ENCODE measurements at regions not wholly inside any gene's neighbourhood (a gene's known extent, or its start where the extent isn't known, plus 50 kb on each side); places are given as distances from the start of the nearest gene placed in this dataset.

DNA sequence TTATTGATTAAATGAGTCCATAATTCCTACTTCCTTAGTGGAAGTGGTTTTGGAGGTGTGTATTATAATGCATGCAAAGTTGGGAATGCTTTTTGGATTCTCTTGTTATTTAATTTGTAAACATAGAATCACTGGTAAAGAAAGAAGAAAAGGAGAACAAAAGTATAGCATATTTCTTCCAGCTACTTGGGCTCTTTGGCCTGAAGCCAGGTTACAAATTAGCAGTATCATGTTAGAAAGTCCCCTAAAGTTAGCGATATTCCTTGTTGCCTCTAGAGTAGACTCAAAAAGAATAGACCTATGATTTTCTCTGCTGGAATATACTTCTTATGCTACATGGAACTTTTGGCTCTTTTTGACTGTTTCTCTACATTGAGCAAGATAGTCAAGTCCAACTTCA lies 60.6 kb upstream of the CD28 start:
- no peak overlapping the region for H2AFZ ChIP-seq (ENCODE audit: low read length)
- DNase-seq (ENCODE audit: insufficient read length, low spot score, missing footprints): no peak
- H3K79me2 ChIP-seq (ENCODE audit: insufficient read depth, low read length): no peaks in the 10 kb centered on the region
- H3K9me3 ChIP-seq (ENCODE audit: low read depth, low read length): no peaks in the 10 kb centered on the region
- H3K4me2 ChIP-seq (ENCODE audit: insufficient read depth, low read length): no peak overlapping the region
- H3K27me3 ChIP-seq (ENCODE audit: insufficient read depth, low read length): no peaks in the 10 kb centered on the region
- no peak overlapping the region for H3K4me3 ChIP-seq (ENCODE audit: insufficient read depth, low read length)
- H3K4me1 ChIP-seq (ENCODE audit: insufficient read depth, low read length): peaks cover 26% of the 10 kb centered on the region
- H3K36me3 ChIP-seq (ENCODE audit: insufficient read depth, low read length): no peaks in the 10 kb centered on the region
- no peaks in the 10 kb centered on the region for H4K20me1 ChIP-seq (ENCODE audit: insufficient read depth, low read length)
- TF ChIP-seq, protein P1, sequence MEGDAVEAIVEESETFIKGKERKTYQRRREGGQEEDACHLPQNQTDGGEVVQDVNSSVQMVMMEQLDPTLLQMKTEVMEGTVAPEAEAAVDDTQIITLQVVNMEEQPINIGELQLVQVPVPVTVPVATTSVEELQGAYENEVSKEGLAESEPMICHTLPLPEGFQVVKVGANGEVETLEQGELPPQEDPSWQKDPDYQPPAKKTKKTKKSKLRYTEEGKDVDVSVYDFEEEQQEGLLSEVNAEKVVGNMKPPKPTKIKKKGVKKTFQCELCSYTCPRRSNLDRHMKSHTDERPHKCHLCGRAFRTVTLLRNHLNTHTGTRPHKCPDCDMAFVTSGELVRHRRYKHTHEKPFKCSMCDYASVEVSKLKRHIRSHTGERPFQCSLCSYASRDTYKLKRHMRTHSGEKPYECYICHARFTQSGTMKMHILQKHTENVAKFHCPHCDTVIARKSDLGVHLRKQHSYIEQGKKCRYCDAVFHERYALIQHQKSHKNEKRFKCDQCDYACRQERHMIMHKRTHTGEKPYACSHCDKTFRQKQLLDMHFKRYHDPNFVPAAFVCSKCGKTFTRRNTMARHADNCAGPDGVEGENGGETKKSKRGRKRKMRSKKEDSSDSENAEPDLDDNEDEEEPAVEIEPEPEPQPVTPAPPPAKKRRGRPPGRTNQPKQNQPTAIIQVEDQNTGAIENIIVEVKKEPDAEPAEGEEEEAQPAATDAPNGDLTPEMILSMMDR (IDR thresholded peaks at IDR 0.05; ENCODE audit: extremely low read depth, low read depth, low read length): no peak
- no peak overlapping the region for H3K27ac ChIP-seq (ENCODE audit: low read depth, low read length)

DNA sequence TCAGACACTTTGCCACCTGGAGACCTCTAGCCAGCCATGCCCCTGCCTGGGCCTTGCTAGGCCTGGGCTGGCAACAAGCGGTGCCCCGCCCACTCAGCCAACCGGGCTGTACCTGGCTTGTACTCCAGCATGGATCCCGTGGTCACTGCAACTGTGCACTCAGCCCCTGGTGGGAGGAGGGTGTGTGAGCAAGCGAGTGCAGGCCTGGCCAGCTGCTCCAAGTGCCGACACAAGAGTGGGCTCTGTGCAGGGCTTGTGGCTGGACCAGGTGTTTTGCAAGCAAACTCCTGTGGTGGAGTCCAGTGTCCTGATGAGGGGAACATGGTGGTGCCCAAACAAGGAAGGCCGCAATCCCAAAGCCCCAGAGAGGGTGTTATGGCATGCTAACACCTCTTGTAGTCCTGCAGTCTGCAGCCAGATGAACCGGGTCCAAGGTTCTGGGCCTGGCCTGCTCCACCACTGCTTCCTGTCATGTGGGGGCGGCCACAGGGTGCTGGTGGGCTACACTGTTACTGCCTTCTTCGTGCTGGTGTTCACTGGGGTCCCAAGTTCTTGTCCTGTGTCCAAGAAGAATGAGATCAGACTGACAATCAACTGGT lies 60.1 kb upstream of the CD28 start:
- Histone ChIP-seq H3K36me3 (ENCODE audit: insufficient read depth, low read length) (no peaks in the 10 kb centered on the region), H3K4me2 (ENCODE audit: insufficient read depth, low read length) (no peak overlapping the region), H2AFZ (ENCODE audit: low read length) (peak overlapping the region; percentile 34), H3K79me2 (ENCODE audit: insufficient read depth, low read length) (no peaks in the 10 kb centered on the region), H3K4me1 (ENCODE audit: insufficient read depth, low read length) (peaks cover 32% of the 10 kb centered on the region), H4K20me1 (ENCODE audit: insufficient read depth, low read length) (no peaks in the 10 kb centered on the region), H3K4me3 (ENCODE audit: insufficient read depth, low read length) (no peak overlapping the region), H3K9me3 (ENCODE audit: low read depth, low read length) (no peaks in the 10 kb centered on the region), H3K27me3 (ENCODE audit: insufficient read depth, low read length) (no peaks in the 10 kb centered on the region), H3K27ac (ENCODE audit: low read depth, low read length) (no peak overlapping the region)
- peak; percentile 77 for DNase-seq (ENCODE audit: insufficient read length, low spot score, missing footprints)
- TF ChIP-seq, protein P1 (IDR thresholded peaks at IDR 0.05; ENCODE audit: extremely low read depth, low read depth, low read length): no peak

DNA sequence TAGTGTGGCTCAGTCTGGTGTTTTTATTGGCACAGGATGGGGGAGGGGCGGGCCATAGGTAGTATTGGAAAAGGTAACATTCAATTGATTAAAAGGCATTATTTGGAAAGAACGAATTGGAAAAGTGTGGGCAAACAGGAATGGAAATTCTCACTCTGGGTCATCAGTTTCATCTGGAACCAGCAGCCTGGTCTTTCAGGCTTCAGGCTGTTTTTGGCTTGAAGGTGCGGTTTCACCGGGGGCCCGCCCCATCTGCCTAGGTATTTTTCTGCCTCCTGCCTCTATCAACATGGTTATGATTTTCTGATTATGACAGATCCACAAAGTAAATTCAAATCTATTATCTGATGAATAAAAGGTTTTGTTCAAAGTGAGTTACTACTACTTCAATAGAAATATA lies 59.5 kb upstream of the CD28 start:
- H3K4me1 ChIP-seq (ENCODE audit: insufficient read depth, low read length): peaks cover 32% of the 10 kb centered on the region
- TF ChIP-seq, protein P1 (IDR thresholded peaks at IDR 0.05; ENCODE audit: extremely low read depth, low read depth, low read length): no peak

DNA sequence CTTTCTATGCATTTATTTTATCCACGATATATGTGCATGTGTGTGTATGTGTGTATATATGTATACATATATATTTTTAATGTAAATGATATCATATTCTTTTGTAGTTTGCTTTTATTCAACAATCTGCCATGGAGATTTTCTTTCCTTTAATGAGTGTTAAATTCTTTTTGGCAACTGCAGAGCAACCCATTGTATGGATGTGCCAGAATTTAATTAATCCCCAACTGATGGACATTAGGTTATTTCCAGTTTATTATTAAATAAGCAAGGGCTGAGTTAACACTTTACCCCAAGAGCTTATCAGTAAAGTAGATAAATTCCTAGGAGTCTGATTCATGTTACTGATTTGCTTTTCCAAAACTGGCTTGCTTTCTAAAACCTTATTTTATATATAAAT lies 58.9 kb upstream of the CD28 start:
- H3K27ac ChIP-seq (ENCODE audit: low read depth, low read length): no peak overlapping the region
- H3K27me3 ChIP-seq (ENCODE audit: insufficient read depth, low read length): no peaks in the 10 kb centered on the region
- no peaks in the 10 kb centered on the region for H3K79me2 ChIP-seq (ENCODE audit: insufficient read depth, low read length)
- TF ChIP-seq, protein P1 (IDR thresholded peaks at IDR 0.05; ENCODE audit: extremely low read depth, low read depth, low read length): no peak
- H3K4me3 ChIP-seq (ENCODE audit: insufficient read depth, low read length): no peak overlapping the region
- no peak overlapping the region for H2AFZ ChIP-seq (ENCODE audit: low read length)
- no peaks in the 10 kb centered on the region for H3K36me3 ChIP-seq (ENCODE audit: insufficient read depth, low read length)
- no peak for DNase-seq (ENCODE audit: insufficient read length, low spot score, missing footprints)
- H3K9me3 ChIP-seq (ENCODE audit: low read depth, low read length): no peaks in the 10 kb centered on the region
- H3K4me2 ChIP-seq (ENCODE audit: insufficient read depth, low read length): no peak overlapping the region
- no peaks in the 10 kb centered on the region for H4K20me1 ChIP-seq (ENCODE audit: insufficient read depth, low read length)
- H3K4me1 ChIP-seq (ENCODE audit: insufficient read depth, low read length): peaks cover 32% of the 10 kb centered on the region

More for the DNA sequence above, 59.5 kb upstream of the CD28 start:
- H3K36me3 ChIP-seq (ENCODE audit: insufficient read depth, low read length): no peaks in the 10 kb centered on the region
- no peak for DNase-seq (ENCODE audit: insufficient read length, low spot score, missing footprints)
- H3K4me2 ChIP-seq (ENCODE audit: insufficient read depth, low read length): no peak overlapping the region
- H3K4me3 ChIP-seq (ENCODE audit: insufficient read depth, low read length): no peak overlapping the region
- H2AFZ ChIP-seq (ENCODE audit: low read length): no peak overlapping the region
- H3K79me2 ChIP-seq (ENCODE audit: insufficient read depth, low read length): no peaks in the 10 kb centered on the region
- H3K27ac ChIP-seq (ENCODE audit: low read depth, low read length): no peak overlapping the region
- no peaks in the 10 kb centered on the region for H4K20me1 ChIP-seq (ENCODE audit: insufficient read depth, low read length)
- no peaks in the 10 kb centered on the region for H3K27me3 ChIP-seq (ENCODE audit: insufficient read depth, low read length)
- no peaks in the 10 kb centered on the region for H3K9me3 ChIP-seq (ENCODE audit: low read depth, low read length)

Data from osteoblast (primary cell).